ENCODE measurements at regions not wholly inside any gene's neighbourhood (a gene's known extent, or its start where the extent isn't known, plus 50 kb on each side); places are given as distances from the start of the nearest gene placed in this dataset.
"Not testable (repeated sequence)": the region's sequence is repeated elsewhere in the genome, so short reads cannot be mapped to it uniquely, and the experiment has no call there.

- no peak for DNase-seq
- no peak overlapping the region for H3K4me3 ChIP-seq (ENCODE audit: low read depth, low read length)
- H4K91ac ChIP-seq (ENCODE audit: low read depth, low read length): no peak overlapping the region
- no peaks in the 10 kb centered on the region for H3K36me3 ChIP-seq (ENCODE audit: control insufficient read depth in 1 of 2, insufficient read depth in 2 of 2, low read length in 2 of 2)
- H2BK120ac ChIP-seq (ENCODE audit: insufficient read depth, low read length, poor library complexity): no peak overlapping the region
- no peaks in the 10 kb centered on the region for H3K79me2 ChIP-seq (ENCODE audit: control insufficient read depth, insufficient read depth, low read length, poor library complexity)
- no peak overlapping the region for H4K8ac ChIP-seq (ENCODE audit: low read depth, low read length)
- no peak overlapping the region for H3K4ac ChIP-seq (ENCODE audit: low read depth, low read length)
- no peak overlapping the region for H3K14ac ChIP-seq (ENCODE audit: low read length)
- no peak overlapping the region for H3K27ac ChIP-seq (ENCODE audit: low read depth, low read length)
- H3K4me1 ChIP-seq (ENCODE audit: control insufficient read depth in 1 of 2, insufficient read depth in 2 of 2, low read length in 2 of 2): no peaks in the 10 kb centered on the region
- no peak overlapping the region for H3K4me2 ChIP-seq (ENCODE audit: low read length)
- no peak overlapping the region for H2AK5ac ChIP-seq (ENCODE audit: low read length)
- no peaks in the 10 kb centered on the region for H3K79me1 ChIP-seq (ENCODE audit: low read length)
- no peak overlapping the region for H2AFZ ChIP-seq (ENCODE audit: insufficient read depth, low read length, poor library complexity)
- no peak overlapping the region for H4K12ac ChIP-seq (ENCODE audit: low read depth, low read length)
- no peak overlapping the region for H2BK5ac ChIP-seq (ENCODE audit: low read depth, low read length, poor library complexity)
- H3K23ac ChIP-seq (ENCODE audit: low read length): no peak overlapping the region
- H3K9me3 ChIP-seq (ENCODE audit: insufficient read depth, low read depth, low read length): no peaks in the 10 kb centered on the region
- H3K9ac ChIP-seq (ENCODE audit: low read length): no peak overlapping the region
- H2BK12ac ChIP-seq (ENCODE audit: low read length): no peak overlapping the region
- no CpG with 5 or more reads among the region's 1 CpG for WGBS (ENCODE audit: extremely low coverage, insufficient coverage, insufficient read length)
- no peak overlapping the region for H3K18ac ChIP-seq (ENCODE audit: low read length)
- H3K27me3 ChIP-seq (ENCODE audit: insufficient read depth, low read length): no peaks in the 10 kb centered on the region
These were observed 80.7 kb upstream of the DIAPH3 start for GRCh38 chr13:60244381-60244780.

DNA sequence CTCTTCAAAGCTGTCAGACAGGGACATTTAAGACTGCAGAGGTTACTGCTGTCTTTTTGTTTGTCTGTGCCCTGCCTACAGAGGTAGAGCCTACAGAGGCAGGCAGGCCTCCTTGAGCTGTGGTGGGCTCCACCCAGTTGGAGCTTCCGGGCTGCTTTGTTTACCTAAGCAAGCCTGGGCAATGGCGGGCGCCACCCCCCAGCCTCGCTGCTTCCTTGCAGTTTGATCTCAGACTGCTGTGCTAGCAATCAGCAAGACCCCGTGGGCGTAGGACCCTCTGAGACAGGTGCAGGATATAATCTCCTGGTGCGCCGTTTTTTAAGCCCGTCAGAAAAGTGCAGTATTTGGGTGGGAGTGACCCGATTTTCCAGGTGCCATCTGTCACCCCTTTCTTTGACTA is 87.7 kb upstream of the DIAPH3 start:
- not testable (repeated sequence) for H3K27me3 ChIP-seq (ENCODE audit: insufficient read depth, low read length); H3K23ac ChIP-seq (ENCODE audit: low read length); H2AFZ ChIP-seq (ENCODE audit: insufficient read depth, low read length, poor library complexity); H3K79me1 ChIP-seq (ENCODE audit: low read length); DNase-seq; H2BK5ac ChIP-seq (ENCODE audit: low read depth, low read length, poor library complexity); H3K9me3 ChIP-seq (ENCODE audit: insufficient read depth, low read depth, low read length); H3K27ac ChIP-seq (ENCODE audit: low read depth, low read length); H3K4ac ChIP-seq (ENCODE audit: low read depth, low read length); H3K79me2 ChIP-seq (ENCODE audit: control insufficient read depth, insufficient read depth, low read length, poor library complexity); H3K14ac ChIP-seq (ENCODE audit: low read length); H4K12ac ChIP-seq (ENCODE audit: low read depth, low read length); H4K8ac ChIP-seq (ENCODE audit: low read depth, low read length); H3K4me3 ChIP-seq (ENCODE audit: low read depth, low read length); H3K18ac ChIP-seq (ENCODE audit: low read length); H3K4me2 ChIP-seq (ENCODE audit: low read length); H2BK12ac ChIP-seq (ENCODE audit: low read length); H3K9ac ChIP-seq (ENCODE audit: low read length); H4K91ac ChIP-seq (ENCODE audit: low read depth, low read length); H2BK120ac ChIP-seq (ENCODE audit: insufficient read depth, low read length, poor library complexity); H3K4me1 ChIP-seq (ENCODE audit: control insufficient read depth in 1 of 2, insufficient read depth in 2 of 2, low read length in 2 of 2); H2AK5ac ChIP-seq (ENCODE audit: low read length); H3K36me3 ChIP-seq (ENCODE audit: control insufficient read depth in 1 of 2, insufficient read depth in 2 of 2, low read length in 2 of 2)
- no CpG with 5 or more reads among the region's 10 CpGs for WGBS (ENCODE audit: extremely low coverage, insufficient coverage, insufficient read length)

- Histone ChIP-seq H3K4me3 (ENCODE audit: low read depth, low read length) (no peak overlapping the region), H2BK12ac (ENCODE audit: low read length) (no peak overlapping the region), H3K18ac (ENCODE audit: low read length) (no peak overlapping the region), H3K27ac (ENCODE audit: low read depth, low read length) (no peak overlapping the region), H3K4me1 (ENCODE audit: control insufficient read depth in 1 of 2, insufficient read depth in 2 of 2, low read length in 2 of 2) (no peaks in the 10 kb centered on the region), H2BK5ac (ENCODE audit: low read depth, low read length, poor library complexity) (no peak overlapping the region), H3K27me3 (ENCODE audit: insufficient read depth, low read length) (no peaks in the 10 kb centered on the region), H2AK5ac (ENCODE audit: low read length) (no peak overlapping the region), H3K14ac (ENCODE audit: low read length) (no peak overlapping the region), H4K91ac (ENCODE audit: low read depth, low read length) (no peak overlapping the region), H3K79me2 (ENCODE audit: control insufficient read depth, insufficient read depth, low read length, poor library complexity) (no peaks in the 10 kb centered on the region), H3K4ac (ENCODE audit: low read depth, low read length) (no peak overlapping the region), H3K9me3 (ENCODE audit: insufficient read depth, low read depth, low read length) (no peaks in the 10 kb centered on the region), H3K36me3 (ENCODE audit: control insufficient read depth in 1 of 2, insufficient read depth in 2 of 2, low read length in 2 of 2) (no peaks in the 10 kb centered on the region), H2AFZ (ENCODE audit: insufficient read depth, low read length, poor library complexity) (no peak overlapping the region), H3K9ac (ENCODE audit: low read length) (no peak overlapping the region), H4K12ac (ENCODE audit: low read depth, low read length) (no peak overlapping the region), H4K8ac (ENCODE audit: low read depth, low read length) (no peak overlapping the region), H3K4me2 (ENCODE audit: low read length) (no peak overlapping the region), H2BK120ac (ENCODE audit: insufficient read depth, low read length, poor library complexity) (no peak overlapping the region), H3K23ac (ENCODE audit: low read length) (no peak overlapping the region), H3K79me1 (ENCODE audit: low read length) (no peaks in the 10 kb centered on the region)
- DNase-seq: no peak
- WGBS (ENCODE audit: extremely low coverage, insufficient coverage, insufficient read length): no CpG with 5 or more reads among the region's 11 CpGs
These were observed 94.6 kb upstream of the DIAPH3 start for GRCh38 chr13:60258349-60258748.

- Histone ChIP-seq H3K36me3 (ENCODE audit: control insufficient read depth in 1 of 2, insufficient read depth in 2 of 2, low read length in 2 of 2) (no peaks in the 10 kb centered on the region), H3K79me1 (ENCODE audit: low read length) (no peaks in the 10 kb centered on the region), H3K23ac (ENCODE audit: low read length) (no peak overlapping the region), H2BK120ac (ENCODE audit: insufficient read depth, low read length, poor library complexity) (no peak overlapping the region), H3K4ac (ENCODE audit: low read depth, low read length) (no peak overlapping the region), H3K18ac (ENCODE audit: low read length) (no peak overlapping the region), H3K9me3 (ENCODE audit: insufficient read depth, low read depth, low read length) (no peaks in the 10 kb centered on the region), H2AK5ac (ENCODE audit: low read length) (no peak overlapping the region), H3K27me3 (ENCODE audit: insufficient read depth, low read length) (no peaks in the 10 kb centered on the region), H3K14ac (ENCODE audit: low read length) (no peak overlapping the region), H3K4me3 (ENCODE audit: low read depth, low read length) (no peak overlapping the region), H4K91ac (ENCODE audit: low read depth, low read length) (no peak overlapping the region), H3K9ac (ENCODE audit: low read length) (no peak overlapping the region), H2BK12ac (ENCODE audit: low read length) (no peak overlapping the region), H3K27ac (ENCODE audit: low read depth, low read length) (no peak overlapping the region), H3K4me1 (ENCODE audit: control insufficient read depth in 1 of 2, insufficient read depth in 2 of 2, low read length in 2 of 2) (no peaks in the 10 kb centered on the region), H3K4me2 (ENCODE audit: low read length) (no peak overlapping the region), H3K79me2 (ENCODE audit: control insufficient read depth, insufficient read depth, low read length, poor library complexity) (no peaks in the 10 kb centered on the region), H4K8ac (ENCODE audit: low read depth, low read length) (no peak overlapping the region), H2AFZ (ENCODE audit: insufficient read depth, low read length, poor library complexity) (no peak overlapping the region), H4K12ac (ENCODE audit: low read depth, low read length) (no peak overlapping the region), H2BK5ac (ENCODE audit: low read depth, low read length, poor library complexity) (no peak overlapping the region)
- WGBS (ENCODE audit: extremely low coverage, insufficient coverage, insufficient read length): no CpG with 5 or more reads among the region's 4 CpGs
- no peak for DNase-seq
These were observed 96.7 kb upstream of the DIAPH3 start for GRCh38 chr13:60260440-60260839.

Measured in trophoblast cell (in vitro differentiated cells and primary cell).